DMS 273 (cell line): ENCODE measurements at regions not wholly inside any gene's neighbourhood (a gene's known extent, or its start where the extent isn't known, plus 50 kb on each side); places are given as distances from the start of the nearest gene placed in this dataset.
"Not testable (repeated sequence)": the region's sequence is repeated elsewhere in the genome, so short reads cannot be mapped to it uniquely, and the experiment has no call there.

ENCODE experiments used
- DNase-seq: peaks from one replicate; lab custom pipeline; 2025; ENCODE audit not compliant: unreplicated experiment; lab: John Stamatoyannopoulos, UW

- no peak for DNase-seq
Observed at GRCh38 chr4:125262502-125262901, 52.3 kb upstream of the FAT4 start.

- DNase-seq: no peak
Observed at GRCh38 chr4:125262079-125262478, 52.7 kb upstream of the FAT4 start.

- no peak for DNase-seq
Observed at GRCh38 chr4:125254106-125254505, 60.6 kb upstream of the FAT4 start.

- DNase-seq: peak; percentile 14
Observed at GRCh38 chr4:125244848-125245450, 69.8 kb upstream of the FAT4 start.

GRCh38 chr4:125243789-125244397, 70.9 kb upstream of the FAT4 start:
- DNase-seq: no peak

- DNase-seq: no peak
Observed at GRCh38 chr4:125235971-125236370, 78.8 kb upstream of the FAT4 start.

GRCh38 chr4:125231661-125232060, 83.1 kb upstream of the FAT4 start:
- DNase-seq: no peak

GRCh38 chr4:125229596-125230058, 85.1 kb upstream of the FAT4 start:
- no peak for DNase-seq

- no peak for DNase-seq
Observed at GRCh38 chr4:125225806-125226205, 88.9 kb upstream of the FAT4 start.

- no peak for DNase-seq
Observed at GRCh38 chr4:125200556-125200955, 114.2 kb upstream of the FAT4 start.

- no peak for DNase-seq
Observed at GRCh38 chr4:125198916-125199315, 115.8 kb upstream of the FAT4 start.

- DNase-seq: not testable (repeated sequence)
Observed at GRCh38 chr4:125191874-125192459, 122.8 kb upstream of the FAT4 start.

- DNase-seq: no peak
Observed at GRCh38 chr4:125191232-125191631, 123.5 kb upstream of the FAT4 start.

GRCh38 chr4:125187226-125188176, 127.3 kb upstream of the FAT4 start:
- no peak for DNase-seq

- DNase-seq: no peak
Observed at GRCh38 chr4:125184116-125184515, 130.6 kb upstream of the FAT4 start.

GRCh38 chr4:125181804-125182203, 133.0 kb upstream of the FAT4 start:
- no peak for DNase-seq

GRCh38 chr4:125179727-125180126, 135.0 kb upstream of the FAT4 start:
- DNase-seq: no peak

GRCh38 chr4:125169192-125169591, 145.6 kb upstream of the FAT4 start:
- DNase-seq: no peak

- no peak for DNase-seq
Observed at GRCh38 chr4:125168531-125168930, 146.2 kb upstream of the FAT4 start.

GRCh38 chr4:125166012-125166411, 148.7 kb upstream of the FAT4 start:
- not testable (repeated sequence) for DNase-seq

- DNase-seq: no peak
Observed at GRCh38 chr4:125159001-125159400, 155.8 kb upstream of the FAT4 start.
